ENCODE measurements at regions not wholly inside any gene's neighbourhood (a gene's known extent, or its start where the extent isn't known, plus 50 kb on each side); places are given as distances from the start of the nearest gene placed in this dataset.

DNA sequence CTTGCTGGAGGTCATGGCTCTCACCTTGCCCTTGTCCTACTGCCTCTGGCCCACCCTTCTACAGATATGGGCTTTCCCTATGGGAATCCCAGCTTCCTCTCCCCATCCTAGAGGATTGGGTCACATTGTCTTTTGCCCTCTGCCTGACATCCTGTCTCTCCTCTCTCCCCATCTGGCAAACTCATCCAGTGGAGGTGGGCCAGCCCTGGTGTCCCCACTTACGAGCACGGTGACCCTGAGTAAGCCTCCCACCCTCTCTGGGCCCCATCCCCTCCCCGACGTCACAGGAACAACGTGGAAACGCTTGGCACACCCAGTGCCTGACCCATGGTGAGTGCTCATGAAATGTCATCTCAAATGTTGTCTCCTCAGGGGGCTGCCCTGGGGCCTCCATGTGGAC is 56.1 kb upstream of the ID3 start:
- Histone ChIP-seq H3K4me3 (no peak overlapping the region), H3K9ac (ENCODE audit: low read depth in 2 of 2, low read length in 2 of 2) (no peak overlapping the region), H3K4me1 (no peaks in the 10 kb centered on the region), H3K36me3 (no peaks in the 10 kb centered on the region), H3K27me3 (no peaks in the 10 kb centered on the region), H3K9me3 (no peaks in the 10 kb centered on the region), H3K27ac (no peak overlapping the region)
- no peak for DNase-seq
- TF ChIP-seq CTCF (IDR thresholded peaks at IDR 0.05) = no peak
- intact Hi-C loops (cut with DNase I) = no loop called here

- intact Hi-C loops (cut with DNase I) = no loop called here
- Histone ChIP-seq H3K27ac (no peak overlapping the region), H3K9me3 (no peaks in the 10 kb centered on the region), H3K9ac (ENCODE audit: low read depth in 2 of 2, low read length in 2 of 2) (no peak overlapping the region), H3K27me3 (no peaks in the 10 kb centered on the region), H3K4me3 (no peak overlapping the region), H3K36me3 (no peaks in the 10 kb centered on the region), H3K4me1 (no peaks in the 10 kb centered on the region)
- no peak for TF ChIP-seq CTCF (IDR thresholded peaks at IDR 0.05)
- no peak for DNase-seq
Measured at GRCh38 chr1:23614032-23614660, 54.8 kb upstream of the ID3 start.

- H3K4me3 ChIP-seq = no peak overlapping the region
- no peak overlapping the region for H3K9ac ChIP-seq (ENCODE audit: low read depth in 2 of 2, low read length in 2 of 2)
- no peaks in the 10 kb centered on the region for H3K9me3 ChIP-seq
- no peak overlapping the region for H3K27ac ChIP-seq
- no peak for DNase-seq
- no peak for TF ChIP-seq CTCF (IDR thresholded peaks at IDR 0.05)
- no peaks in the 10 kb centered on the region for H3K36me3 ChIP-seq
- H3K27me3 ChIP-seq = no peaks in the 10 kb centered on the region
- intact Hi-C loops (cut with DNase I) = no loop called here
- H3K4me1 ChIP-seq = no peaks in the 10 kb centered on the region
Measured at GRCh38 chr1:23613191-23614031, 54.1 kb upstream of the ID3 start.

GRCh38 chr1:23611601-23612327 is 52.5 kb upstream of the ID3 start:
- Histone ChIP-seq H3K27me3 (no peaks in the 10 kb centered on the region), H3K9me3 (no peaks in the 10 kb centered on the region), H3K4me1 (no peaks in the 10 kb centered on the region), H3K36me3 (no peaks in the 10 kb centered on the region), H3K4me3 (no peak overlapping the region), H3K9ac (ENCODE audit: low read depth in 2 of 2, low read length in 2 of 2) (no peak overlapping the region), H3K27ac (no peak overlapping the region)
- no peak for TF ChIP-seq CTCF (IDR thresholded peaks at IDR 0.05)
- intact Hi-C loops (cut with DNase I) = no loop called here
- no peak for DNase-seq

- H3K27me3 ChIP-seq = no peaks in the 10 kb centered on the region
- H3K27ac ChIP-seq = no peak overlapping the region
Measured at GRCh38 chr1:23610677-23611076, 51.4 kb upstream of the ID3 start.

More at GRCh38 chr1:23610677-23611076, 51.4 kb upstream of the ID3 start:
- no peak for TF ChIP-seq CTCF (IDR thresholded peaks at IDR 0.05)
- H3K36me3 ChIP-seq = no peaks in the 10 kb centered on the region
- H3K9ac ChIP-seq (ENCODE audit: low read depth in 2 of 2, low read length in 2 of 2) = no peak overlapping the region
- DNase-seq = no peak
- no peaks in the 10 kb centered on the region for H3K4me1 ChIP-seq
- no peak overlapping the region for H3K4me3 ChIP-seq
- intact Hi-C loops (cut with DNase I) = no loop called here
- H3K9me3 ChIP-seq = no peaks in the 10 kb centered on the region
